DOHH2 (cell line): ENCODE measurements at regions not wholly inside any gene's neighbourhood (a gene's known extent, or its start where the extent isn't known, plus 50 kb on each side); places are given as distances from the start of the nearest gene placed in this dataset.

Experiments
- CTCF ChIP-seq: fragments of 200-600 bp; sonication (generic); IDR thresholded peaks from one replicate; pipeline ENCODE4 v1.5.1; 2014; ENCODE audit warnings: antibody characterized with exemption, mild to moderate bottlenecking, low read depth, low read length; ENCODE audit not compliant: poor library complexity, severe bottlenecking
- EZH2phosphoT487 ChIP-seq: fragments of 200-600 bp; sonication (generic); IDR thresholded peaks from 2 replicates; pipeline ENCODE4 v1.6.1; 2017; ENCODE audit warnings: borderline replicate concordance, mild to moderate bottlenecking, antibody characterized with exemption, low read length, moderate library complexity, mixed read lengths

- TF ChIP-seq CTCF = no peak
- no peak for TF ChIP-seq EZH2phosphoT487
Measured at GRCh38 chr18:63046375-63046774, 273.2 kb downstream of the BCL2 start.
